A549 (cell line): ENCODE measurements at regions not wholly inside any gene's neighbourhood (a gene's known extent, or its start where the extent isn't known, plus 50 kb on each side); places are given as distances from the start of the nearest gene placed in this dataset.

ENCODE experiments used
- ATAC-seq, 2 experiments: fragments of 200-7000 bp in 1 of 2; fragments of >200 bp in 1 of 2; cut with Nextera tagmentation in 1 of 2; cut with Tn5 transposase in 1 of 2; 3 replicates each; pipeline versions ENCODE4 v1.8.0 to v1.9.1; 2018 to 2020; ENCODE audit warnings: mild to moderate bottlenecking in 1 of 2, moderate library complexity in 1 of 2
- CTCF ChIA-PET: fragments of 300-600 bp; sonication (Branson Sonifier 250); formaldehyde crosslinking; extraction: SDS; loops from one replicate; lab custom pipeline; 2021; ENCODE audit warnings: antibody characterized with exemption, inconsistent platforms; lab: Yijun Ruan, JAX
- POLR2A ChIA-PET: fragments of 350-600 bp; formaldehyde crosslinking; extraction: SDS; loops from one replicate; lab custom pipeline; 2021; ENCODE audit warnings: antibody characterized with exemption, inconsistent platforms; lab: Yijun Ruan, JAX
- DNase-seq, 2 experiments: peaks; one replicate each; pipeline versions ENCODE4 v3.0.0 to v3.0.0-alpha.2; 2011 to 2016; ENCODE audit warnings: low read depth in 1 of 2, low spot score in 1 of 2
- FAIRE-seq: peaks from 2 replicates; lab custom pipeline; 2011; peaks lifted over from hg19 to GRCh38; lab: Jason Lieb, UNC
- H3K27ac ChIP-seq, 2 experiments: fragments of >200 bp; sonication (Bioruptor Twin); formaldehyde crosslinking; 3 replicates each; pipeline ENCODE4 v1.5.1; 2016 to 2017
- H3K4me1 ChIP-seq: fragments of >200 bp; sonication (Bioruptor Twin); formaldehyde crosslinking; 3 replicates; pipeline ENCODE4 v1.6.1; 2016
- H3K4me2 ChIP-seq: fragments of >200 bp; sonication (Bioruptor Twin); formaldehyde crosslinking; 3 replicates; pipeline ENCODE4 v1.6.1; 2016
- H3K4me3 ChIP-seq: fragments of >200 bp; sonication (Bioruptor Twin); formaldehyde crosslinking; 3 replicates; pipeline ENCODE4 v1.5.1; 2016
- H3K9me3 ChIP-seq: fragments of >200 bp; sonication (Bioruptor Twin); formaldehyde crosslinking; 3 replicates; pipeline ENCODE4 v1.6.1; 2016
- BHLHE40 ChIP-seq: IDR thresholded peaks from 2 replicates; pipeline ENCODE4 v1.6.1; 2012; ENCODE audit warnings: low read depth, low read length, inconsistent platforms
- CBX2 ChIP-seq: fragments of 200-600 bp; sonication (generic); IDR thresholded peaks from 2 replicates; pipeline ENCODE4 v1.6.1; 2016; ENCODE audit warnings: low read depth, mild to moderate bottlenecking, borderline replicate concordance
- CEBPB ChIP-seq, 2 experiments: fragments of >200 bp in 1 of 2; sonication (Bioruptor Twin) in 1 of 2; formaldehyde crosslinking in 1 of 2; IDR thresholded peaks; 2 replicates each; pipeline ENCODE4 v1.6.1; 2012 to 2016
- EHF ChIP-seq: fragments of 250-450 bp; sonication (Bioruptor Pico); IDR thresholded peaks from 2 replicates; pipeline ENCODE4 v1.5.0; 2020; ENCODE audit warnings: mild to moderate bottlenecking
- FOSB ChIP-seq: fragments of 250-450 bp; sonication (Bioruptor Pico); IDR thresholded peaks from 2 replicates; pipeline ENCODE4 v1.5.0; 2020; ENCODE audit warnings: mild to moderate bottlenecking, moderate library complexity
- FOXS1 ChIP-seq: fragments of 250-450 bp; sonication (Bioruptor Pico); IDR thresholded peaks from 2 replicates; pipeline ENCODE4 v1.5.0; 2020; ENCODE audit warnings: mild to moderate bottlenecking, moderate library complexity
- GATA3 ChIP-seq: IDR thresholded peaks from 2 replicates; pipeline ENCODE4 v1.6.1; 2012; ENCODE audit warnings: borderline replicate concordance
- HEYL ChIP-seq: fragments of 250-450 bp; sonication (Bioruptor Pico); IDR thresholded peaks from 2 replicates; pipeline ENCODE4 v1.8.0; 2021; ENCODE audit warnings: mild to moderate bottlenecking, moderate library complexity
- HOXA7 ChIP-seq: fragments of 250-450 bp; sonication (Bioruptor Pico); IDR thresholded peaks from 2 replicates; pipeline ENCODE4 v1.5.0; 2020; ENCODE audit warnings: mild to moderate bottlenecking, moderate library complexity
- JUN ChIP-seq, 2 experiments: fragments of >200 bp; sonication (Bioruptor Twin); formaldehyde crosslinking; IDR thresholded peaks; 2 replicates in 1 of 2; 3 replicates in 1 of 2; pipeline ENCODE4 v1.6.1; 2016 to 2017
- MAZ ChIP-seq: fragments of 150-350 bp; IDR thresholded peaks from 2 replicates; pipeline ENCODE4 v1.6.1; 2014; ENCODE audit warnings: antibody characterized with exemption, low read depth, low read length, borderline replicate concordance
- MYC ChIP-seq: IDR thresholded peaks from 2 replicates; pipeline ENCODE4 v1.6.1; 2012; ENCODE audit warnings: mild to moderate bottlenecking, inconsistent platforms, low read length, improper control_type of control experiment, borderline replicate concordance
- NFE2L2 ChIP-seq: fragments of 150-350 bp; conservative IDR thresholded peaks from 2 replicates; pipeline ENCODE4 v1.6.1; 2014; ENCODE audit warnings: low read length
- PHF8 ChIP-seq: fragments of 200-600 bp; sonication (generic); IDR thresholded peaks from 2 replicates; pipeline ENCODE4 v1.6.1; 2016; ENCODE audit warnings: low read depth, mild to moderate bottlenecking, antibody characterized with exemption, moderate library complexity, borderline replicate concordance
- SMC3 ChIP-seq: fragments of >200 bp; sonication (Bioruptor Twin); formaldehyde crosslinking; IDR thresholded peaks from 3 replicates; pipeline ENCODE4 v1.6.1; 2018; ENCODE audit warnings: inconsistent platforms
- TP53 ChIP-seq: fragments of 250-450 bp; sonication (Bioruptor Pico); IDR thresholded peaks from 2 replicates; pipeline ENCODE4 v1.5.0; 2021; ENCODE audit warnings: mild to moderate bottlenecking, moderate library complexity
- ZC3H11A ChIP-seq: fragments of 450-650 bp; IDR thresholded peaks from 2 replicates; pipeline ENCODE4 v1.6.1; 2014; ENCODE audit warnings: antibody characterized with exemption, mild to moderate bottlenecking
- ZNF302 ChIP-seq: fragments of 250-450 bp; sonication (Bioruptor Pico); IDR thresholded peaks from 2 replicates; pipeline ENCODE4 v1.9.0; 2021; ENCODE audit warnings: inconsistent platforms, mild to moderate bottlenecking, moderate library complexity
- ZSCAN20 ChIP-seq: fragments of 250-450 bp; sonication (Bioruptor Pico); IDR thresholded peaks from 2 replicates; pipeline ENCODE4 v1.8.0; 2022; ENCODE audit warnings: mild to moderate bottlenecking, moderate library complexity
- WGBS: methylation state at CpG from one replicate; pipeline ENCODE4 v1.1.6; 2017; ENCODE audit errors: missing lambda C conversion rate; 5-methylcytosine and 5-hydroxymethylcytosine counted together
- TF ChIP-seq, protein P1 (sequence below): fragments of >200 bp; sonication (Bioruptor Twin); formaldehyde crosslinking; IDR thresholded peaks from 3 replicates; pipeline ENCODE4 v1.5.1; 2016
- TF ChIP-seq, protein P2 (sequence below): IDR thresholded peaks from 2 replicates; pipeline ENCODE4 v1.6.1; 2012

DNA sequence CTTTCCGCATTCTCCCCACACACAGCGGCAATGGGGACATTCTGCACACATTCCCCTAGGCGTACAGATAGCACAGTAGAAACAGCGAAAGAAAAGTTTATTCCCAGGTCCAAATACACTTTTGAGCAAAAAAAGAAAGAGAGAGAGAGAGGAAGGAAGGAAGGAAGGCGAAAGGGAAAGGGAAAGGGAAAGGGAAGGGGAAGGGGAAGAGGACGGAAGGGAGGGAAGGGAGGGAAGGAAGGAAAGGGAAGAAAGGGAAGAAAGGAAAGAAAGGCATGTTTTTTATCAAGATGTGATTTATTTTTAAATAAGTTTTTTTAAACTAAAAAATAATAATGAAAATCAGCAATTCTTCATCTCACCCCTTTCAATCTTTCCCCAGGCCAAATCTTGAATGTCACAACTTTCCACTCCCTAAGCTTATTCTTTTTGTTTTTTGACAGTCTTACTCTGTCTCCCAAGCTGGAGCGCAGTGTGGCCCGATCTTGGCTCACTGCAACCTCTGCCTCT, 281.7 kb downstream of the SKIDA1 start:
- FAIRE-seq = no peak
- 87% methylated on average over 8 of the region's 8 CpGs for WGBS
- POLR2A ChIA-PET = no interaction called here

GRCh38 chr10:21242915-21243314, 282.6 kb downstream of the SKIDA1 start:
- 96% methylated on average over 3 of the region's 3 CpGs for WGBS
- FAIRE-seq = no peak
- Histone ChIP-seq H3K4me1 (no peaks in the 10 kb centered on the region), H3K4me3 (no peak overlapping the region), H3K27ac (no peak overlapping the region), H3K9me3 (no peaks in the 10 kb centered on the region), H3K4me2 (no peak overlapping the region)
- ATAC-seq = no peak
- POLR2A ChIA-PET = no interaction called here
- CTCF ChIA-PET = no interaction called here
- TF ChIP-seq FOXS1 (CRISPR knock-in tag) (no peak), ZSCAN20 (CRISPR knock-in tag) (no peak), HEYL (CRISPR knock-in tag) (no peak), FOSB (CRISPR knock-in tag) (no peak), CEBPB (IDR thresholded peaks at IDR 0.05) (no peak), GATA3 (no peak), ZNF302 (CRISPR knock-in tag) (no peak)
- TF ChIP-seq, protein P1, sequence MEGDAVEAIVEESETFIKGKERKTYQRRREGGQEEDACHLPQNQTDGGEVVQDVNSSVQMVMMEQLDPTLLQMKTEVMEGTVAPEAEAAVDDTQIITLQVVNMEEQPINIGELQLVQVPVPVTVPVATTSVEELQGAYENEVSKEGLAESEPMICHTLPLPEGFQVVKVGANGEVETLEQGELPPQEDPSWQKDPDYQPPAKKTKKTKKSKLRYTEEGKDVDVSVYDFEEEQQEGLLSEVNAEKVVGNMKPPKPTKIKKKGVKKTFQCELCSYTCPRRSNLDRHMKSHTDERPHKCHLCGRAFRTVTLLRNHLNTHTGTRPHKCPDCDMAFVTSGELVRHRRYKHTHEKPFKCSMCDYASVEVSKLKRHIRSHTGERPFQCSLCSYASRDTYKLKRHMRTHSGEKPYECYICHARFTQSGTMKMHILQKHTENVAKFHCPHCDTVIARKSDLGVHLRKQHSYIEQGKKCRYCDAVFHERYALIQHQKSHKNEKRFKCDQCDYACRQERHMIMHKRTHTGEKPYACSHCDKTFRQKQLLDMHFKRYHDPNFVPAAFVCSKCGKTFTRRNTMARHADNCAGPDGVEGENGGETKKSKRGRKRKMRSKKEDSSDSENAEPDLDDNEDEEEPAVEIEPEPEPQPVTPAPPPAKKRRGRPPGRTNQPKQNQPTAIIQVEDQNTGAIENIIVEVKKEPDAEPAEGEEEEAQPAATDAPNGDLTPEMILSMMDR = no peak
- DNase-seq = no peak

More for the DNA sequence above, 281.7 kb downstream of the SKIDA1 start:
- Histone ChIP-seq H3K4me2 (no peak overlapping the region), H3K9me3 (no peaks in the 10 kb centered on the region), H3K4me3 (no peak overlapping the region), H3K27ac (no peak overlapping the region), H3K4me1 (no peaks in the 10 kb centered on the region)
- CTCF ChIA-PET = interaction anchor here (0.6 kb wide), 1 partner anchor 315 kb away, joined by 4 read pairs; no protein-coding TSS in a partner anchor
- no peak for ATAC-seq
- TF ChIP-seq EHF (no peak), PHF8 (no peak)
- no peak for DNase-seq

DNA sequence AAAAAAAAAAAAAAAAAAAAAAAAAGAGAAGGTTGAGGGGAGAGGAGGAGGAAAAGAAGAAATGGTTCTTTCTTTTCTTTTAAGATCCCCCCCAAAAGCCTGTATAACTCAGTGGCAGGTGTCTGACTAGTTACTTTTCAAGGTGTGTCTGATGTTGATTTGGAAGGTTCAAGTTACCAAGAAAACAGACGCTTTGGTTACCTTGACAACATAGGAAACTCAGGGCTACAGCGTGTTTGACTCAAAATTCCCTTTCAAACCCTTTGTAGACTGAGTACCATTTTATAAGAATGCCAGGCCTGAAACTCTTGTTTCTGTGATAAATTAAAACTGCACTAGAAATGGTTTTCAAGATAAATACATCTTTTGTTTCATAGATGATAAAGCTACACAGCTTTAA, 286.8 kb downstream of the SKIDA1 start:
- H3K27ac ChIP-seq = no peak overlapping the region
- TF ChIP-seq, protein P1 = no peak
- no peak for TF ChIP-seq HOXA7 (CRISPR knock-in tag)
- no peak for TF ChIP-seq PHF8
- TF ChIP-seq CBX2 = no peak
- no peak for TF ChIP-seq ZC3H11A
- TF ChIP-seq MYC = no peak
- TF ChIP-seq TP53 = no peak
- no peak for TF ChIP-seq HEYL (CRISPR knock-in tag)
- TF ChIP-seq, protein P2, sequence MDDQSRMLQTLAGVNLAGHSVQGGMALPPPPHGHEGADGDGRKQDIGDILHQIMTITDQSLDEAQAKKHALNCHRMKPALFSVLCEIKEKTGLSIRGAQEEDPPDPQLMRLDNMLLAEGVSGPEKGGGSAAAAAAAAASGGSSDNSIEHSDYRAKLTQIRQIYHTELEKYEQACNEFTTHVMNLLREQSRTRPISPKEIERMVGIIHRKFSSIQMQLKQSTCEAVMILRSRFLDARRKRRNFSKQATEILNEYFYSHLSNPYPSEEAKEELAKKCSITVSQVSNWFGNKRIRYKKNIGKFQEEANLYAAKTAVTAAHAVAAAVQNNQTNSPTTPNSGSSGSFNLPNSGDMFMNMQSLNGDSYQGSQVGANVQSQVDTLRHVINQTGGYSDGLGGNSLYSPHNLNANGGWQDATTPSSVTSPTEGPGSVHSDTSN = no peak
- TF ChIP-seq MAZ = no peak
- TF ChIP-seq BHLHE40 = no peak
- TF ChIP-seq SMC3 = no peak
- TF ChIP-seq NFE2L2 = no peak
- TF ChIP-seq JUN (IDR thresholded peaks at IDR 0.05) = no peak
- TF ChIP-seq, all 56 proteins: peak for 0
- Histone ChIP-seq H3K4me1 (no peaks in the 10 kb centered on the region), H3K4me3 (no peak overlapping the region), H3K9me3 (no peaks in the 10 kb centered on the region), H3K4me2 (no peak overlapping the region)
- POLR2A ChIA-PET = no interaction called here
- 76% methylated on average over 2 of the region's 2 CpGs for WGBS
- peak in 1 of 2 experiments; percentile 13 for DNase-seq
- FAIRE-seq = no peak
- CTCF ChIA-PET = interaction anchor here (1.4 kb wide), 1 partner anchor 15 kb away, joined by 5 read pairs; no protein-coding TSS in a partner anchor
- no peak for ATAC-seq
